Glutamatergic neuron (in vitro differentiated cells): ENCODE measurements at regions not wholly inside any gene's neighbourhood (a gene's known extent, or its start where the extent isn't known, plus 50 kb on each side); places are given as distances from the start of the nearest gene placed in this dataset.
"Not testable (repeated sequence)": the region's sequence is repeated elsewhere in the genome, so short reads cannot be mapped to it uniquely, and the experiment has no call there.

Experiments
- DNase-seq: peaks from one replicate; pipeline ENCODE4 v3.0.0; 2022
- H3K27ac Mint-ChIP-seq: one replicate; pipeline ENCODE4 v1.8.0; 2020; ENCODE audit warnings: mild to moderate bottlenecking, mixed read lengths, inconsistent platforms; ENCODE audit not compliant: unreplicated experiment
- H3K27me3 Mint-ChIP-seq: one replicate; pipeline ENCODE4 v1.8.0; 2020; ENCODE audit warnings: mild to moderate bottlenecking, moderate library complexity, mixed read lengths, inconsistent platforms; ENCODE audit not compliant: unreplicated experiment
- H3K36me3 Mint-ChIP-seq: one replicate; pipeline ENCODE4 v1.8.0; 2020; ENCODE audit warnings: mild to moderate bottlenecking, mixed read lengths, inconsistent platforms; ENCODE audit not compliant: unreplicated experiment
- H3K4me1 Mint-ChIP-seq: one replicate; pipeline ENCODE4 v1.8.0; 2020; ENCODE audit warnings: mild to moderate bottlenecking, low read depth, mixed read lengths, inconsistent platforms; ENCODE audit not compliant: unreplicated experiment
- H3K4me3 Mint-ChIP-seq: one replicate; pipeline ENCODE4 v1.8.0; 2020; ENCODE audit warnings: mild to moderate bottlenecking, mixed read lengths, inconsistent platforms; ENCODE audit not compliant: unreplicated experiment
- H3K9me3 Mint-ChIP-seq: one replicate; pipeline ENCODE4 v1.8.0; 2020; ENCODE audit warnings: mild to moderate bottlenecking, moderate library complexity, mixed read lengths, inconsistent platforms; ENCODE audit not compliant: unreplicated experiment
- TF ChIP-seq, protein P1 (sequence below): fragments of 200-600 bp; sonication (generic); IDR thresholded peaks from one replicate; pipeline ENCODE4 v1.5.0; 2021; ENCODE audit not compliant: partially characterized antibody, unreplicated experiment

DNA sequence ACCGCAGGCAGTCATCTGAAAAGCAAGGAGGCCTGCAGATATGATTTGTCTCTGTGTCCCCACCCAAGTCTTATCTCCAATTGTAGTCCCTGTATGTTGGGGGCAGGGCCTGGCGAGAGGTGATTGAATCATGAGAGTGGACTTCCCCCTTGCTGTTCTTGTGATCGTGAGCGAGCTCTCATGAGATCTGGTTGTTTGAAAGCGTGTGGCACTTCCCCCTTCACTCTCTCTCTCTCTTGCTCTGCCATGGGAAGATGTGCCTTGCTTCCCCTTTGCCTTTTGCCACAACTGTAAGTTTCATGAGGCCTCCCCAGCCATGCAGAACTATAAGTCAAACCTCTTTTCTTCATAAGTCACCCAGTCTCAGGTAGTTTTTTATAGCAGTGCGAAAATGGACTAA, 83.3 kb downstream of the TMCO5A start:
- Mint-ChIP-seq H3K27me3 (no peaks in the 10 kb centered on the region), H3K9me3 (no peaks in the 10 kb centered on the region), H3K4me3 (no peak overlapping the region), H3K36me3 (no peaks in the 10 kb centered on the region), H3K4me1 (no peaks in the 10 kb centered on the region), H3K27ac (no peak overlapping the region)
- DNase-seq, result no peak
- TF ChIP-seq, protein P1, sequence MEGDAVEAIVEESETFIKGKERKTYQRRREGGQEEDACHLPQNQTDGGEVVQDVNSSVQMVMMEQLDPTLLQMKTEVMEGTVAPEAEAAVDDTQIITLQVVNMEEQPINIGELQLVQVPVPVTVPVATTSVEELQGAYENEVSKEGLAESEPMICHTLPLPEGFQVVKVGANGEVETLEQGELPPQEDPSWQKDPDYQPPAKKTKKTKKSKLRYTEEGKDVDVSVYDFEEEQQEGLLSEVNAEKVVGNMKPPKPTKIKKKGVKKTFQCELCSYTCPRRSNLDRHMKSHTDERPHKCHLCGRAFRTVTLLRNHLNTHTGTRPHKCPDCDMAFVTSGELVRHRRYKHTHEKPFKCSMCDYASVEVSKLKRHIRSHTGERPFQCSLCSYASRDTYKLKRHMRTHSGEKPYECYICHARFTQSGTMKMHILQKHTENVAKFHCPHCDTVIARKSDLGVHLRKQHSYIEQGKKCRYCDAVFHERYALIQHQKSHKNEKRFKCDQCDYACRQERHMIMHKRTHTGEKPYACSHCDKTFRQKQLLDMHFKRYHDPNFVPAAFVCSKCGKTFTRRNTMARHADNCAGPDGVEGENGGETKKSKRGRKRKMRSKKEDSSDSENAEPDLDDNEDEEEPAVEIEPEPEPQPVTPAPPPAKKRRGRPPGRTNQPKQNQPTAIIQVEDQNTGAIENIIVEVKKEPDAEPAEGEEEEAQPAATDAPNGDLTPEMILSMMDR, result no peak

DNA sequence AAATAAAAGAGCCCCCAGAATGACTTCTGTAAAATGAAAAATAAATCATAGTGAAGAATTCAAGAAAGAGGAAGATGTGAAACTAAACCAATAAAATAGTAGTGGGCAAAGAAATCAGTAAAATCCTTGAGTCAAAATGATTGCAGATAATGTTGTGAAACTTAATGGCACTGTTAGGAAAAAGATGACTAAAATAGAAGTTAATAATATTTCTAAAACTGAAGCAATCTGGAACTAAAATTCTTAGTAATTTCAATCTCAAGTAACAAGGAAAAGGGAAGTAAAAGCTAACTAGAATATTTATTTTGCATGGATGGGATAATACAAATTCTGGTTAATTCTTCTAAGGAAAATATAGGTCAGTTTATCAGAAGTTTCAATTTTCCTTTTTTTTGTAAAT, 84.6 kb downstream of the TMCO5A start:
- DNase-seq, result no peak
- TF ChIP-seq, protein P1, result no peak
- no peaks in the 10 kb centered on the region for H3K36me3 Mint-ChIP-seq
- no peaks in the 10 kb centered on the region for H3K27me3 Mint-ChIP-seq
- H3K4me1 Mint-ChIP-seq, result no peaks in the 10 kb centered on the region
- no peaks in the 10 kb centered on the region for H3K9me3 Mint-ChIP-seq
- H3K27ac Mint-ChIP-seq, result no peak overlapping the region
- no peak overlapping the region for H3K4me3 Mint-ChIP-seq

DNA sequence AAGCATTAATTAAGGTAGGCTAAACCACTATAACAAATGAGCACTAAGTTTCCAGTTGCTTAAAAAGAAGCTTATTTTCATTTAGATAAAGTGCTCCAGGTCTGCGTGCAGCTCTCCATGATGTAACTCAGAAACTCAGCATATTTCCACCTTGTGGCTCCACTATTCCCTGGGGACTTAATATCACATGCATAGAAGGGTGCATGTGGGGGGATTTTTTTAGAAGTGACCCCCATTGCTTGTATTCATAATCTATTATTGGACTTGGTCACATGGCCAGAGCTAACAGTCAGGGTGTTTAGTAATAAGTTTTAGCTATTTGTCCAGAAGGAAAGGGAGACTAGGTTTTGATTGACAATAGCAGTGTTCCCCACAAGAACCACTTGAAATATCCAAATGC, 86.8 kb downstream of the TMCO5A start:
- Mint-ChIP-seq H3K4me3 (no peak overlapping the region), H3K36me3 (no peaks in the 10 kb centered on the region), H3K4me1 (no peaks in the 10 kb centered on the region), H3K27ac (no peak overlapping the region), H3K27me3 (no peaks in the 10 kb centered on the region), H3K9me3 (no peaks in the 10 kb centered on the region)
- TF ChIP-seq, protein P1, result no peak
- no peak for DNase-seq

DNA sequence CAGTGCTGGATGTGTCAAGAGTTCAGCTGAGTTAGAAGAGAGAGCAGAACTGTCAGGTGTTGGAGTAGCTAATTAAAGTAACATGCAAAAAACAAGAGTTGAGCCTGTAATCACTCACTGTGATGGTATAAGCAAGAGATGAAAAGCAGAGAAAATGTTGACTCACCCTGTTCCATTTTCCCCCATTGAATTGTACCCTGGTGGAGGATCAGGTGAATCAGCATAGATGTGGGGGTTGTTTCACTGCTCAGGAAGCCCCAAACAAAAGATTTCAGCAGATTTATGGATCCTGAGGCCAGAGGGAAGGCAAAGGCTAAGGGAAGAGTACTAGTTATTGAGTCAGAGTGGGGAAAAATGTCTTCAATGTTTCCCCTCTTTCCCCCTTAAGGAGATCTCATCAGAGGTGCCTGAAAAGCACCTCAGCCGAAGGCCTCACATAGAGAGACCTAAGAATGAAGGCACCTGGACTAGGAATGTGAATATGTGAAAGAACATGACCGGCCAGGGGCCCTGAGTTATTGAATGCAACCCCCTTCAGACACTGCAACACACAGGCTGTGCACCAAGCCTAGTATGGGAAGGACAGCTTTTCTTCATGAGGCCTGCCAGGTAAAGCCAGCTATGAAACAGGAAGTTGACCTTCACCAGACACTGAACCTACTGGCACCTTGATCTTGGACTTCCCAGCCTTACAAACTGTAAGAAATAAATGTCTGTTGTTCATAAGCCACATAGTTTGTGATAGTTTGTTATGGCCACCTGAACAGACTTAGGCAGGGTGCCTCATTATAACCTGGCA, 90.1 kb downstream of the TMCO5A start:
- TF ChIP-seq, protein P1, result no peak
- H3K27ac Mint-ChIP-seq, result no peak overlapping the region
- peaks cover 2% of the 10 kb centered on the region for H3K9me3 Mint-ChIP-seq
- H3K4me3 Mint-ChIP-seq, result no peak overlapping the region
- no peaks in the 10 kb centered on the region for H3K27me3 Mint-ChIP-seq
- H3K4me1 Mint-ChIP-seq, result no peaks in the 10 kb centered on the region
- no peak for DNase-seq
- H3K36me3 Mint-ChIP-seq, result no peaks in the 10 kb centered on the region

DNA sequence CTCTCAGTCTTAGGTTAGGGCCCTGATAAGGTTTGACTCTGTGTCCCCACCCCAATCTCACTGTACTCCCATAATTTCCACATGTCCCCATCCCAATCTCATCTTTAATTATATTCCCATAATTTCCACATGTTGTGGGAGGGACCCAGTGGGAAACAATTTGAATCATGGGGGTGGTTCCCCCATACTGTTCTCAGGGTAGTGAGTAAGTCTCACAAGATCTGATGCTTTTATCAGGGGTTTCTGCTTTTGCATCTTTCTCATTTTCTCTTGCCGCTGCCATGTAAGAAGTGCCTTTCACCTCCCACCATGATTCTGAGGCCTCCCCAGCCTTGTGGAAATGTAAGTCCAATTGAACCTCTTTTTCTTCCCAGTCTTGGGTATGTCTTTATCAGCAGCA, 91.2 kb downstream of the TMCO5A start:
- not testable (repeated sequence) for H3K4me1 Mint-ChIP-seq, H3K9me3 Mint-ChIP-seq, H3K27ac Mint-ChIP-seq

More for the DNA sequence above, 91.2 kb downstream of the TMCO5A start:
- H3K4me3 Mint-ChIP-seq, H3K36me3 Mint-ChIP-seq, DNase-seq, H3K27me3 Mint-ChIP-seq: not testable (repeated sequence)
